GM15510 (cell line): ENCODE measurements at regions not wholly inside any gene's neighbourhood (a gene's known extent, or its start where the extent isn't known, plus 50 kb on each side); places are given as distances from the start of the nearest gene placed in this dataset.

Source experiments
- POLR2A ChIP-seq: IDR thresholded peaks from 3 replicates; pipeline ENCODE4 v1.6.1; 2011; ENCODE audit warnings: borderline replicate concordance; ENCODE audit not compliant: insufficient read length; ENCODE audit errors: extremely low read depth

DNA sequence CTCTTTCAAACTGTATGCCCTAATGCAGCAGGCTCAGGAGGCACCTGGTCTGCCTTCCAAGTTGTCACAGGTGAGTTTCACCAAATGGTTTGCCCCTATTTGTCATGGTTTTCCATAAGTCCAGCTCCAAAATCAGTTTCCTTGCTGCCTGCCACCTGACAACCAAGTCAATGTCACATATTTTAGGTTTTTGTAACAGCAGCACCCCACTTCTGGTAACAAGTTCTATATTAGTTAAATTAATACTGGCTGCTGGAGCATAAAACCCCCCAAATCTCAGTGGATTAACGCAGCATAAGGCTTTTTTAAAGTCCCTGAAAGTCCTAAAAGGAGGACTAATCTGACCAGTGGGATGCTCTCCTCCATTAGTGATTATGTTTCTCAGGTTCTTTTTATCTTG lies 200.7 kb downstream of the RRAGC start:
- no peak for TF ChIP-seq POLR2A

DNA sequence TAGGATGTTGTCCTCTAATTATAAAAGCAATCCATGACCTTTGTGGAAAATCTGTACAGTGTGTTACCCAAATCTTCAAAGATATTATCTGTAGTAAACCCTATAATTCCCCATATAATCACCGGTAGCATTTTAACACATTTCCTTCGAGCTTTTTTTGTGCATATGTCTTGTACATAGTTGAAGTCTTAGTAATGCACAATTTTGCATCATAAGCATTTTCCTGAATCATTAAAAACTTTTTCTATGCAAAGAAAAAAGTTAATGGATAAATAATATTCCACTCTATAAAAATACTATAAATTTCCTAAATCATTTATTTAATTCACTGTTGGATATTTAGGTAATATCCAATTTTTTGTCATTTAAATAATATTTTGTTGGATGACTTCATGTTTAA lies 201.7 kb downstream of the RRAGC start:
- no peak for TF ChIP-seq POLR2A

DNA sequence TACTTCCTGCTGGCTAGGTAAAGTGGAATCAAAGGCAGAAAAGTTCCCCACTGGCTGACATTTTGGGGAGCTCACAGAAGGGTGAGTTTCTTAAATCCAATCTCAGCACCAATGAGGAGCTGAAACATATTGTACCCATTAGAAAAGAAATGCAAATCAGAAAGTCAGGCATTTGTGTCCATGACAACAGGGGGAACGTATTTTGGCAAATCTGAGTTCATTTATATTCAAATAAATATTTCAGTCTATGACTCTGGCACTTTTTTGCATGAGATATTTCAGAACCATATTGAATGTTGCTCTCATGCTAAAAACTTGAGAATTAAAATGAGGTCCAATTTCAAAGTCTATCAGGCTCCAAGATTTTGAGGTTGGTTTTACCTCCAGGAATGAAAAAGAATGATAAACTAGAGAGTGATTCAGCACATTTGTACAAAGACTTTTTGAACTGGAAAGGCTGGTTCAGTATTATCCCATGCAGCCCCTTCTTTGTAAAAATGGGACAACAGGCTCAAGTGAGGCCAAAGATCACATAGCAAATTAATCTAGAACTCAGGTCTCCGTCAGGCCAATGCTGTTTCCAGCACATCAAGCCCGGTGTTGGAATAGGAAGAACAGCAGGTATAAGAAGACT lies 202.2 kb downstream of the RRAGC start:
- TF ChIP-seq POLR2A, result no peak

- TF ChIP-seq POLR2A, result no peak
Observed at GRCh38 chr1:38656726-38657125, 202.8 kb downstream of the RRAGC start.

GRCh38 chr1:38652217-38652616 lies 207.4 kb downstream of the RRAGC start:
- no peak for TF ChIP-seq POLR2A

DNA sequence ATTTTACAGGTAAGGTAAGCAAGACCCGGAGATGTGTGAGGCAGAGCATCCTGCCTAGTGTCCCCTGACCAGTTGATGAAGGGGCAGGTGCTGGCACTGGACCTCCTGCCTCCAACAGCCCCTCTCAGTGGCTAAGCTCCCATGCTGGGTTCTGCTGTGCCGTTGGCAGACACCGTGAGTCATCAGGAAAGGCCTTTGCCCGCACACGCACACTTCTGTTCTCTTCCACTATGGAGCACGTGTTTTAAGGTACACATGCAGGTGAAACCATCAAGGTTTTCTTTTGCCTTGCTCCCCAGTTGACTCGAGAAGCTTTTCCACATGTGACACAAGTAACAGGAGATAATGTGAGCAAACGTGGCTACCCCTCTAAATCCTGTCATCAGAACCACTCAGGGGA lies 207.9 kb downstream of the RRAGC start:
- TF ChIP-seq POLR2A, result no peak

GRCh38 chr1:38648417-38648816 lies 211.2 kb downstream of the RRAGC start:
- TF ChIP-seq POLR2A, result no peak

GRCh38 chr1:38644092-38644491 lies 215.5 kb downstream of the RRAGC start:
- no peak for TF ChIP-seq POLR2A

DNA sequence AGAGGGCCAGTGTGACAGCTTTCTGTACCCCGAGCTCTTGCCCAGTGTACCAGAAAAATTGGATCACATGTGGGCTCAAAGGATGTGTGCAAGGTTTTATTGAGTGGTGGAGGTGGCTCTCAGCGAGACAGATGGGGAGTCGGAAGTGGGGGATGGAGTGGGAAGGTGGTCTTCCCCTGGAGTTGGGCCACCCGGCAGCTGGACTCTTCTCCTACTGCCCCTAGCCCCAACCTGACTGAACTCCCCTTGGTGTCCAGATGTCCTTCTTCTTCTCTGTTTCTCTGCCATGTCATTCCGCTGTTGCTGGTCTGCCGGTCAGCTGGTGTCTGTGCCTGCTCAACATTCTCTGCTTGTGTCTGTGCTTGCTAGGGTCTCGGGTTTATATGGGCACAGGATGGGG lies 217.9 kb downstream of the RRAGC start:
- no peak for TF ChIP-seq POLR2A

DNA sequence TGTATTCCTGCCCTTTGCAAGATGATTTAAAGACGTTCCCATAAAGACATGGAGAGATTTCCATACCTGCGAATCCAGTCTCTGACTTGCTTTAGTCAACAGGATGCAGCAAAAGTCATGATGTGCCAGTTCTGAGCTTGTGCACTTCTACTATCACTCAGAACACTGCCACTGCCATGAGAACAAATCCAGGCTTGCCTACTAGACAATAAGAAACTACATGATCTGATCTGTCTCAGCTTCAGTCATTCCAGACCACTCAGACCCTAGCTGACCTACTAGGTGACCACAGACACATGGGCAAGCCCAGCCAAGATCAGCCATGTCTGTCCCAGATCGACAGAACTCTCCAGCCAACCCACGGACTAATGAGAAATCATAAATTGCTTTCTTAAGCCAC lies 219.2 kb downstream of the RRAGC start:
- no peak for TF ChIP-seq POLR2A

DNA sequence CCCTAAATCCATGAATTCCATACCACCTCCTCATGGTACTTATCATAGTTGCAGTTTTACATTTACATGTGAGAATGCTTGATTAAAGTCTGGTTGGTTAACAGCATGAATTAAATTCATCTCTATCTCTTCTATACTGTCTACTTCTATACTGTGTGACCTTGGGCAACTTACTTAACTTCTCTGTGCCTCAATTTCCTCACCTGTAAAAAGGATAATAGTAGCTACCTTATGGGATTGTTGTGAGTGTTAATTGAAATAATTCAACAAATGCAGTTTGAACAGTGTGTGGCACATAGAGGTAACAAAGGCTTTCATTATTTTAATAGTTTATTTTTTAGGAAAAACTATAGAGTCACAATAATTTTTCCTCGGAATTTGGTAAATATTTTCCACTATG lies 231.3 kb downstream of the RRAGC start:
- TF ChIP-seq POLR2A, result no peak

GRCh38 chr1:38625939-38626338 lies 233.6 kb downstream of the RRAGC start:
- no peak for TF ChIP-seq POLR2A

DNA sequence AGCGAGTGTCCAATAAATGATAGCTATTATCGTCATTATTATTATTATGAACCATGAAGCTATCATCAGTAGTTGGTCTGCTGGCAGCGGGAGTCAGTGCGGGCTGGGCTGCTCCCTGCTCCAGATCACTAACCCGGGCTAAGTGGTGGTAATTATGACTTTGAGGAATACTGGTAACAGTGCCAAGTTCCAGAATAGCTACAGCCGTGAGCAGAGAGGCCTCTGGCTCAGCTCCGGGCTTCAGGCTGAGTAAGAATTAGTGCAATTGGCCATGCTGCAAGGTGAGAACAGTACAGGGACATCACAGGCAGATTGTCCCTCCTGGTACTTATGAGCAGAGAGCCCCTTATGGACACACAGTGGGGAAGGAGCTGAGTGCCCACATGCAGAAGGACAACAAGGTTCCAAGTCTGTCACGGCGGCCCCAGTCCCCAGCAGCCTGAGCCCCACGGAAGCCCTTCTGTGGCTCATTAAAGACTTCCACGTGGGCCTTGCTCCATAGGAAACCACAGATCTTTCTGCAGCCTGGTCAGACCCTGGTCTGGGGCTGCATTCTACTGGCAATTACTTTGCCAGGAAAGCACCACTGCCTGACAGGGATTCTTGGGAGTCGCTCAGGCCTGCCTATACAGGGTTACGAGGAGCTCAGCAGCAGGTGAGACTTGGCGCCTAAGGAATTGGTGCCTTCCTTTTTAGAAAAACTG lies 235.1 kb downstream of the RRAGC start:
- no peak for TF ChIP-seq POLR2A

- no peak for TF ChIP-seq POLR2A
Observed at GRCh38 chr1:38623529-38623928, 236.0 kb downstream of the RRAGC start.

DNA sequence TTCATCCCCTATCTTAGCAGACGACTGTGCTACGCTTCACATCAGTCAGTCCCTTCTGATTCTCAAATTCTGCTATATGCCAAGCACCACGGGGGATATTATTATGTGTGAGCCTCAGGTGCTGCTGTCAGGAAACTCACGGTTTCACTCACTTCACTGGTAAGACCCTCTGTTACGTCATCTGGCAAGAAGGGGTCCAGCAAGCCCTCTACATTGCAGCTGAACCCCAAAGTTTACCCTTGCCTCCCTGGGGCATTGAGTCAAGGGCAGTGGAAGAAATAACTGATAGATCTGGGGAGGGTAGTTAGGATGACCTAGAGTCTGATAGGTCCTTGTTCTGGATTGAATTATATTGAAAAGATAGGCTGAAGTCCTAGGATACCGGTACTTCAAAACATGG lies 237.4 kb downstream of the RRAGC start:
- TF ChIP-seq POLR2A, result no peak

- TF ChIP-seq POLR2A, result no peak
Observed at GRCh38 chr1:38616846-38617245, 242.7 kb downstream of the RRAGC start.
